ENCODE measurements at regions not wholly inside any gene's neighbourhood (a gene's known extent, or its start where the extent isn't known, plus 50 kb on each side); places are given as distances from the start of the nearest gene placed in this dataset.

DNA sequence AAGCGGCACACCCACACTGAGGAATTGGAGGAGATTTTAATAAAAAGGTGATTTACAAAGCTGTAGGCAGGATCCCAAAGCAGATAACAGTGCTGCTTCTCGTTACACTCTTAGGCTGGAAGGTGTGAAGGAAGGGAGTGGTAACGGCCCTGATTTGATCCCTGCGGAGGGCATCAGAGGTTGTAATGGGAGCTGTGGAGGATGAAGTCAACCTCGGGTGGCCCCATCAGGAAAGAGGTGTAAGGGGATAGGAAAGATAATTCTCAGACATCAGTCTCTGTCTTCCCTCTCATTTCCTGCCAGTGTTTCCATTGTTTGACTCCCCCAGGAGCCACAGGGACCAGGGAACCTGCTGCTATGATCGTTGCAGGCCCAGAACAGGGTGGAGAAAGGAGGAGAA is 245.7 kb upstream of the NOX3 start:
- TF ChIP-seq, protein P1, sequence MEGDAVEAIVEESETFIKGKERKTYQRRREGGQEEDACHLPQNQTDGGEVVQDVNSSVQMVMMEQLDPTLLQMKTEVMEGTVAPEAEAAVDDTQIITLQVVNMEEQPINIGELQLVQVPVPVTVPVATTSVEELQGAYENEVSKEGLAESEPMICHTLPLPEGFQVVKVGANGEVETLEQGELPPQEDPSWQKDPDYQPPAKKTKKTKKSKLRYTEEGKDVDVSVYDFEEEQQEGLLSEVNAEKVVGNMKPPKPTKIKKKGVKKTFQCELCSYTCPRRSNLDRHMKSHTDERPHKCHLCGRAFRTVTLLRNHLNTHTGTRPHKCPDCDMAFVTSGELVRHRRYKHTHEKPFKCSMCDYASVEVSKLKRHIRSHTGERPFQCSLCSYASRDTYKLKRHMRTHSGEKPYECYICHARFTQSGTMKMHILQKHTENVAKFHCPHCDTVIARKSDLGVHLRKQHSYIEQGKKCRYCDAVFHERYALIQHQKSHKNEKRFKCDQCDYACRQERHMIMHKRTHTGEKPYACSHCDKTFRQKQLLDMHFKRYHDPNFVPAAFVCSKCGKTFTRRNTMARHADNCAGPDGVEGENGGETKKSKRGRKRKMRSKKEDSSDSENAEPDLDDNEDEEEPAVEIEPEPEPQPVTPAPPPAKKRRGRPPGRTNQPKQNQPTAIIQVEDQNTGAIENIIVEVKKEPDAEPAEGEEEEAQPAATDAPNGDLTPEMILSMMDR (optimal IDR thresholded peaks at IDR 0.05 in 1 of 3, IDR thresholded peaks at IDR 0.05 in 1 of 3, conservative IDR thresholded peaks at IDR 0.05 in 1 of 3; ENCODE audit: extremely low read depth in 1 of 3, insufficient read depth in 2 of 3, low read length in 3 of 3) = no peak
- TF ChIP-seq EZH2 (IDR thresholded peaks at IDR 0.05; ENCODE audit: low read length) = no peak
- H3K27me3 ChIP-seq (ENCODE audit: control insufficient read depth, extremely low read depth, insufficient read depth, low read length) = no peaks in the 10 kb centered on the region
- no peak overlapping the region for H3K4me3 ChIP-seq (ENCODE audit: control insufficient read depth in 2 of 3, extremely low read depth in 1 of 3, insufficient read depth in 2 of 3, low read depth in 1 of 3, low read length in 3 of 3)
- no peaks in the 10 kb centered on the region for H3K9me3 ChIP-seq (ENCODE audit: control insufficient read depth, low read depth, low read length)
- H4K20me1 ChIP-seq (ENCODE audit: control insufficient read depth, extremely low read depth, insufficient read depth, low read length) = no peaks in the 10 kb centered on the region
- DNase-seq (ENCODE audit: low read depth, low spot score) = no peak
- dilution Hi-C loops (cut with MboI; ENCODE audit: extremely low pct_ligation_motif_present, low sequenced_read_pairs) = no loop called here
- no peak overlapping the region for H3K9ac ChIP-seq (ENCODE audit: control insufficient read depth, extremely low read depth, insufficient read depth, low read length)
- H3K4me2 ChIP-seq (ENCODE audit: control insufficient read depth, extremely low read depth, insufficient read depth, low read depth, low read length) = no peak overlapping the region
- H3K27ac ChIP-seq (ENCODE audit: control insufficient read depth, insufficient read depth, low read length) = no peak overlapping the region
- H2AFZ ChIP-seq (ENCODE audit: control insufficient read depth, low read length) = no peak overlapping the region
- H3K36me3 ChIP-seq (ENCODE audit: control insufficient read depth in 2 of 2, extremely low read depth in 1 of 2, insufficient read depth in 2 of 2, low read length in 2 of 2) = no peaks in the 10 kb centered on the region
- no peaks in the 10 kb centered on the region for H3K4me1 ChIP-seq (ENCODE audit: control insufficient read depth, extremely low read depth, insufficient read depth, low read length)
- FAIRE-seq = no peak
- H3K9me1 ChIP-seq (ENCODE audit: control insufficient read depth, extremely low read depth, insufficient read depth, low read length) = no peaks in the 10 kb centered on the region
- no peaks in the 10 kb centered on the region for H3K79me2 ChIP-seq (ENCODE audit: control insufficient read depth, insufficient read depth, low read length)

DNA sequence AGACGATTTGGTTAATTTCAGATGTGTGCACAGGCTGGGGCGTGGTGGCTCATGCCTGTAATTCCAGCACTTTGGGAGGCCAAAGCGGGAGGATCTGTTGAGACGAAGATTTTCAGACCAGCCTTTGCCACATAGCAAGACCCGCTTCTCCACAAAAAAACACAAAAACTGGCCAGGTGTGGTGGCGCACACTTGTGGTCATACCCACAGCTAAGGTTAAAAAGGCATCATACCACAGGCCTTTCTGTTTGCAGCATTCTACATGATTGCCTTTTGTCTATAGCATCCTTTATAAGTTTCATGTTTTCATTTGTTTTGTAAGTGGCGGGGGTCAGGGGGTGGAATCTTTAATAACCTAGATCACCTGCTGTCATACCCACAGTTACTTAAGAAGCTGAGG is 239.9 kb upstream of the NOX3 start:
- TF ChIP-seq, protein P1 (optimal IDR thresholded peaks at IDR 0.05 in 1 of 3, IDR thresholded peaks at IDR 0.05 in 1 of 3, conservative IDR thresholded peaks at IDR 0.05 in 1 of 3; ENCODE audit: extremely low read depth in 1 of 3, insufficient read depth in 2 of 3, low read length in 3 of 3) = no peak
- TF ChIP-seq EZH2 (IDR thresholded peaks at IDR 0.05; ENCODE audit: low read length) = no peak
- no peaks in the 10 kb centered on the region for H4K20me1 ChIP-seq (ENCODE audit: control insufficient read depth, extremely low read depth, insufficient read depth, low read length)
- H3K4me2 ChIP-seq (ENCODE audit: control insufficient read depth, extremely low read depth, insufficient read depth, low read depth, low read length) = no peak overlapping the region
- H3K79me2 ChIP-seq (ENCODE audit: control insufficient read depth, insufficient read depth, low read length) = no peaks in the 10 kb centered on the region
- H3K9me1 ChIP-seq (ENCODE audit: control insufficient read depth, extremely low read depth, insufficient read depth, low read length) = no peaks in the 10 kb centered on the region
- dilution Hi-C loops (cut with MboI; ENCODE audit: extremely low pct_ligation_motif_present, low sequenced_read_pairs) = no loop called here
- no peak overlapping the region for H3K4me3 ChIP-seq (ENCODE audit: control insufficient read depth in 2 of 3, extremely low read depth in 1 of 3, insufficient read depth in 2 of 3, low read depth in 1 of 3, low read length in 3 of 3)
- DNase-seq (ENCODE audit: low read depth, low spot score) (no peak), FAIRE-seq (no peak)
- H3K4me1 ChIP-seq (ENCODE audit: control insufficient read depth, extremely low read depth, insufficient read depth, low read length) = no peaks in the 10 kb centered on the region
- no peaks in the 10 kb centered on the region for H3K36me3 ChIP-seq (ENCODE audit: control insufficient read depth in 2 of 2, extremely low read depth in 1 of 2, insufficient read depth in 2 of 2, low read length in 2 of 2)
- H3K27me3 ChIP-seq (ENCODE audit: control insufficient read depth, extremely low read depth, insufficient read depth, low read length) = no peaks in the 10 kb centered on the region
- H3K9me3 ChIP-seq (ENCODE audit: control insufficient read depth, low read depth, low read length) = no peaks in the 10 kb centered on the region
- H3K9ac ChIP-seq (ENCODE audit: control insufficient read depth, extremely low read depth, insufficient read depth, low read length) = no peak overlapping the region
- H2AFZ ChIP-seq (ENCODE audit: control insufficient read depth, low read length) = no peak overlapping the region
- no peak overlapping the region for H3K27ac ChIP-seq (ENCODE audit: control insufficient read depth, insufficient read depth, low read length)

Data from keratinocyte (primary cell).